Fibroblast of pulmonary artery (primary cell): ENCODE measurements at regions not wholly inside any gene's neighbourhood (a gene's known extent, or its start where the extent isn't known, plus 50 kb on each side); places are given as distances from the start of the nearest gene placed in this dataset.
A peak's percentile ranks its signal among the peaks of the same experiment; 100 is the strongest.

Source experiments
- DNase-seq: peaks from one replicate; pipeline ENCODE4 v3.0.0-alpha.2; 2010; ENCODE audit warnings: low read depth
- H3K4me3 ChIP-seq: replicated peaks from 2 replicates; pipeline ENCODE4 v1.5.1; 2011; ENCODE audit warnings: low read depth, mild to moderate bottlenecking, control low read depth, low read length, moderate library complexity
- TF ChIP-seq, protein P1 (sequence below): IDR thresholded peaks from 2 replicates; pipeline ENCODE4 v1.5.1; 2011; ENCODE audit warnings: mild to moderate bottlenecking, control low read depth, low read length, inconsistent platforms; ENCODE audit errors: missing control alignments

DNA sequence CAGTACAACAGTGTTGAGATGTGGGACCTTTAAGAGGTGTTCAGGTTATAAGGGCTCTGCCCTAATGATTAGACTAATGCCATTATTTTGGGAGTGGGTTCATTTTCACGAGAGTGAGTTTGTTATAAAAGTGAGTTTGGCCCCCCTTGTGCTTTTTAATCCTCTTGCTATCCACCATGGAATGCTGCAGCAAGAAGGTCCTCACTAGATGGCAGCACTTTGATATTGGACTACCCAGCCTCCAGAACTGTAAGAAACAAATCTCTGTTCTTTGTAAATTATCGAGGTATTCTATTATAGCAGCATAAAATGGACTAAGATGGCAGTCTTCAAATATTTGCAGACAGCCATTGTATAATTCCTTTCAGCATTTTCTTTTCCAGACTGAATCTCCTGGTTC is 212.4 kb downstream of the LRRC70 start:
- H3K4me3 ChIP-seq = no peak overlapping the region
- TF ChIP-seq, protein P1, sequence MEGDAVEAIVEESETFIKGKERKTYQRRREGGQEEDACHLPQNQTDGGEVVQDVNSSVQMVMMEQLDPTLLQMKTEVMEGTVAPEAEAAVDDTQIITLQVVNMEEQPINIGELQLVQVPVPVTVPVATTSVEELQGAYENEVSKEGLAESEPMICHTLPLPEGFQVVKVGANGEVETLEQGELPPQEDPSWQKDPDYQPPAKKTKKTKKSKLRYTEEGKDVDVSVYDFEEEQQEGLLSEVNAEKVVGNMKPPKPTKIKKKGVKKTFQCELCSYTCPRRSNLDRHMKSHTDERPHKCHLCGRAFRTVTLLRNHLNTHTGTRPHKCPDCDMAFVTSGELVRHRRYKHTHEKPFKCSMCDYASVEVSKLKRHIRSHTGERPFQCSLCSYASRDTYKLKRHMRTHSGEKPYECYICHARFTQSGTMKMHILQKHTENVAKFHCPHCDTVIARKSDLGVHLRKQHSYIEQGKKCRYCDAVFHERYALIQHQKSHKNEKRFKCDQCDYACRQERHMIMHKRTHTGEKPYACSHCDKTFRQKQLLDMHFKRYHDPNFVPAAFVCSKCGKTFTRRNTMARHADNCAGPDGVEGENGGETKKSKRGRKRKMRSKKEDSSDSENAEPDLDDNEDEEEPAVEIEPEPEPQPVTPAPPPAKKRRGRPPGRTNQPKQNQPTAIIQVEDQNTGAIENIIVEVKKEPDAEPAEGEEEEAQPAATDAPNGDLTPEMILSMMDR = peak; percentile 52
- DNase-seq = peak; percentile 52

DNA sequence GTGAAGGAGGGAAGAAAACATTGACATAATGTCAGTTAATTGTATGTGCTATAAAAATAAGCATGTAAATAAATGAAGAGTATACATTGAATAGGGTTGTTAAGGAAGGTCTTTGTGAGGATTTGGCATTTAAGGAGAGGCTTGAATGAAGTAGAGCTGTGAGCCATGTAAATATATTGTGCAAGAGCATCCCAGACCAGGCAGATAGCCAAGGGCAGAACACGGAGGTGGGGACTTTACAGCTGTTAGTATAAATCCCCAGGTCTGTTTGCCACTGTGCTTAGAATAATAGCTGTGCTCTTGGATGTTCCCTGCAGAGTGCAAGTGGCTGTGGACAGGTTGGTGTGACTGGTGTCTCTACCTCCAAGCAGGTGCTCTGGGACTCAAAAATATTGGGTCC is 211.7 kb downstream of the LRRC70 start:
- TF ChIP-seq, protein P1 = no peak
- H3K4me3 ChIP-seq = no peak overlapping the region
- DNase-seq = peak; percentile 70

DNA sequence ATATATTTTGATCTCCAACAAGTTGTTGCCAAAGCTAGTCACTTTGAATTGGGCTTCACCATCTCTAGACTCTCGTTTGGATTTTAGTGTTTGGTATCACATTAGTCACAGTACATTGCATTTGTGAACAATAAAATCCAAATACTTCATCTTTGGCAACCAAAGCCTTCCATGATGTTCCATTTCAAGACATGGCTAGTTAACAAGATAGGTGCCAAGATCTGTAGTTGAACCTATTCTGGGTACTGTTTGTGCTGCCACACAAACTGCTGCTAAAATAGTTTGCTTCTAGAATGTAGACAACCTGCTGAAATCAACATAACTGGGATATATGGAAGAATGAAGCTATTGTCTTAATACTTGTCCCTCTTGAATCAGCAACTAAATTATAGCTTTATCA is 207.5 kb downstream of the LRRC70 start:
- TF ChIP-seq, protein P1 = no peak
- DNase-seq = no peak
- no peak overlapping the region for H3K4me3 ChIP-seq

DNA sequence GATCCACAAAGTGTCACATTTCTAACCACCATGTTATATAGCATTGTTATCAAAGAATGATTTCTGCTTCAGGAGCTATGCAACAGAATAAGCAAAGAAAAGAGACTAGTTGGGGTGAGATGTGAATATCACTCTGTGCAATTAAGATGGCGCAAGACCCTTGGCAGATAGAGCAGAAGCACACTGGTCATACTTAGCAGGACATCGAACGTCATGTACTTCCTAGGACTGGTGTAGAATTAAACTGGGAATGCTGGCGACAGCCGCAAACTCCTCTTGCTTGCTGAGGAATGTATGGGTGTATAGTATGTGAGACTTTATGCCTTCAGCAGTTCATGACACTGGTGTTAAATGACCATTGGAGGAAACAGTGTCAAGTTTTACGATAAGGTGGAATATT is 207.0 kb downstream of the LRRC70 start:
- H3K4me3 ChIP-seq = no peak overlapping the region
- TF ChIP-seq, protein P1 = no peak
- DNase-seq = no peak

DNA sequence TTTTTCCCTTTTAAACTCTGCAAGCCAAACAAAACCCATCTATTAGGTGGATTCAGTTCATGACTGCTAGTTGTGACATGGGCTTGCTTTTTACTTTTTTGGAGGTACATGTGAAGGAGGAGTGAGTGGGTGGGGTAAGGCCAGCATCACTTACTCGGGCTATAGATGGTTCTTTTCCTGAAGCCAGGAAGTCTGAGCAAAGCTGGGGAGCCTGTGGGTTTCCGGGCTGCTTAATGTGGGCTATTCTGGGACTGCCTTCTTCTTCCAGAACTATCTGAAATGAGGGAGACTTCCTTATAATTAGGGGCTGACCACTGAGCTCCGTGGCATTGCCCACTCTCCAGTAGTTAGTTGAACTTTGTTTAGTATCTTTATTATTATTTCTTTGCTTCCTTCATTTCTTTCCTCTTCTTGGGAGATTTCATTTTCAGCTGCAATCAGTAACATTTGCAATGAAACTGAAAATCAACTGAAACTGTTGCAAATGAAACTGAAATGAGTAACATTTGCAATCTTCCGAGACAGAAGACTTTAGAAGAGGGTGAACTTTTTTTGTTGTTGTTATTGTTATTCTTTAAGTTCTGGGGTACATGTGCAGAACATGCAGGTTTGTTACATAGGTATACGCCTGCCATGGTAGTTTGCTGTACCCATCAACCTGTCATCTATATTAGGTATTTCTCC is 204.9 kb downstream of the LRRC70 start:
- DNase-seq = no peak
- no peak overlapping the region for H3K4me3 ChIP-seq
- TF ChIP-seq, protein P1 = no peak

DNA sequence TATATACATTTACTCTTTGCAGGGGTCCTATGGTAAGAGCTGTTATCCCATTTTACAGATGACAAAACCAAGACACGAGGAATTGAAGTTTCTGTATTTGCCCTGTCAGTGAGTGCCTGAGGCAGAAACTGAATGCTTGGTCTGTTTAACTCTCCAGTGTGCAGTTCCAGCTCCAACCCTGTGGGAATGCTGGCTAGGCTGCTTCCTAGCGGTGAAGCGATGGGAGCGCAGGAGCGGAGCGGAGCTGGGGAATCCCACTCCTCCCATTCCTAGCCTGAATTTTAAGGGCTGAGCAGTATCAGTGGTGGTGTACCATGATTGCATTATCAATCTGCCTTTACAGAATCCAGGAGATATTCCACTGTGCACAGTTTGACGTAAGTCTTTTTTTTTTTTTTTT is 202.3 kb downstream of the LRRC70 start:
- no peak for DNase-seq
- H3K4me3 ChIP-seq = no peak overlapping the region
- TF ChIP-seq, protein P1 = no peak

DNA sequence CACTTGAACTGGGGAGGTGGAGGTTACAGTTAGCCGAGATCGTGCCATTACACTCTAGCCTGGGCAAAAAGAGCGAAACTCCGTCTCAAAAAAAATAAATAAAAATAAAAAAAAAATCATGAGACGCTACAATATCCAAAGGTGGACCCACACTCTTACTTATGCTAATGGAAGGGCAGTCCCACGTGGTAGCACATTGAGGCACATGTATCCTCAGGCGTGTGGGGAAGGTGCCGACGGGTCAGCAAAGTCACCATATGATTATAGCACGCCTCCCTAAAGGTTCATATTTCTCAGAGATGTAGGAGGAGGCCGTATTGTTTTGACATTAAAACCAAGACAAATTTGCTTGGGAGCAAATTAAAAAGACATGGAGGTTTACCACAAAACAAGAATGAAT is 201.6 kb downstream of the LRRC70 start:
- TF ChIP-seq, protein P1 = no peak
- no peak overlapping the region for H3K4me3 ChIP-seq
- no peak for DNase-seq
